ENCODE measurements at regions not wholly inside any gene's neighbourhood (a gene's known extent, or its start where the extent isn't known, plus 50 kb on each side); places are given as distances from the start of the nearest gene placed in this dataset.

DNA sequence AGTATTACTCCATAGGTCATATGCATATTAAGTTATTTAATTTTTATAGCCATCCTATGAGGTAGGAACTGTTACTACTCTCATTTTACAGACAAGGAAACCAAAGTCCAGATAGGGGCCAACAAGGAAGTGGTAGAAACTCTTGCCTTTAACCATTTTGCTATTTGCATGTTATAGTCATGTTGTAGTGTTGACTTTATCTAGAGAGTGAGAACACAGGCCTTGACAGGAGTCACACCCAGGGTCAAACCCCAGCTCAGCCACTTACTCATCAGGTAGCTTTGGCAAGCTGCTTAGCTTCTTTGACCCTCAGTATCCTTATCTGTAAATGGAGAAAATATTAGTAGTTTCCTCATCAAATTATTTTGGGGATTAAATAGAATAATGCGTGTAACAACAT lies 156.2 kb downstream of the CAND1 start:
- no peaks in the 10 kb centered on the region for H3K27me3 ChIP-seq (ENCODE audit: control insufficient read depth, insufficient read depth, low read length, poor library complexity, severe bottlenecking)
- H3K4me3 ChIP-seq (ENCODE audit: insufficient read depth, low read depth, low read length), result no peak overlapping the region
- no peaks in the 10 kb centered on the region for H3K9me3 ChIP-seq (ENCODE audit: control insufficient read depth, low read length)
- WGBS, 2 experiments, result no CpG with 5 or more reads among the region's 1 CpG
- no peak overlapping the region for H3K27ac ChIP-seq (ENCODE audit: insufficient read depth, low read depth, low read length, poor library complexity, severe bottlenecking)
- H3K4me1 ChIP-seq (ENCODE audit: control insufficient read depth, insufficient read depth, low read length), result no peaks in the 10 kb centered on the region
- H3K36me3 ChIP-seq (ENCODE audit: control insufficient read depth, insufficient read depth, low read length), result no peaks in the 10 kb centered on the region

DNA sequence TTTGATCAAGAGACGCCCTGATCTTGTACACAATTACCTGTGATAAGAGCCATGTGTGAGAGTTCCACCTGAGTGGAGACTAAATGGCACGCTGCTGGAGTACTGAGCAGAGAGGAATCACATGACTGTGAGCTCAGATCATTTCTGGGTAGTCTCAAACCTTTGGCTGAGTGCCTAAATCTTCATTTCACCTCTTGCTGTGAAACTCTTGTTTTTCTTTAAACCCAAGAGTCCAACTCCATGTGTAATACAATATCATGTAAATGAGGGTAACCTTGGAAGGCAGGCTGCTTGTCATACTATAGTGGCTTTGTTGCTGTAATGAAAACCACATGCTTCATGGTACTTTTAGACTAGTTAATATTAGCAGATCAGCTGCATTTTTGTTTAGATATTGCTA lies 156.9 kb downstream of the CAND1 start:
- no peak overlapping the region for H3K27ac ChIP-seq (ENCODE audit: insufficient read depth, low read depth, low read length, poor library complexity, severe bottlenecking)
- H3K4me3 ChIP-seq (ENCODE audit: insufficient read depth, low read depth, low read length), result no peak overlapping the region
- no peaks in the 10 kb centered on the region for H3K9me3 ChIP-seq (ENCODE audit: control insufficient read depth, low read length)
- H3K4me1 ChIP-seq (ENCODE audit: control insufficient read depth, insufficient read depth, low read length), result no peaks in the 10 kb centered on the region
- no peaks in the 10 kb centered on the region for H3K36me3 ChIP-seq (ENCODE audit: control insufficient read depth, insufficient read depth, low read length)
- H3K27me3 ChIP-seq (ENCODE audit: control insufficient read depth, insufficient read depth, low read length, poor library complexity, severe bottlenecking), result no peaks in the 10 kb centered on the region
- 83 to 94% methylated on average over 2 of the region's 2 CpGs for WGBS, 2 experiments

DNA sequence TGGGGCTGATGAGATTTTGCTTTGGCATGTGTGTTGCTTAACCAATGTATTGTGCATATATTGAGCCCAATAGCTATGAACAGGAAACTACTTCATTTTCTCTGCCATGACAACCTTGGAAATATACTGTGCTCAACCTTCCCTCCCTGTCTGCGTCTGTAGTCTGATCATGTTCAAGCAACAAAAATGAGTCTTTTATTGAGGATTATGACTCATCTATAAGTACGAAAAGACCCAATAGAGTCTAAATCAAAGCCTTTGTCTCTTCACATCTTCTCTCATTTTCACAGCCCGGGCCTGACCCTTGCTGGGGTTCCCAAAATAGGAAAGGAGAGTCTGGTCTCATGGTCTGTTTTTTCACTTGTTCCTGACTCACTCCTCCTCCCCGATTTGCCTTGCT lies 158.2 kb downstream of the CAND1 start:
- WGBS, 2 experiments, result 94 to 99% methylated on average over 4 of the region's 4 CpGs
- Histone ChIP-seq H3K36me3 (ENCODE audit: control insufficient read depth, insufficient read depth, low read length) (no peaks in the 10 kb centered on the region), H3K9me3 (ENCODE audit: control insufficient read depth, low read length) (no peaks in the 10 kb centered on the region), H3K27me3 (ENCODE audit: control insufficient read depth, insufficient read depth, low read length, poor library complexity, severe bottlenecking) (no peaks in the 10 kb centered on the region), H3K27ac (ENCODE audit: insufficient read depth, low read depth, low read length, poor library complexity, severe bottlenecking) (no peak overlapping the region), H3K4me3 (ENCODE audit: insufficient read depth, low read depth, low read length) (no peak overlapping the region), H3K4me1 (ENCODE audit: control insufficient read depth, insufficient read depth, low read length) (no peaks in the 10 kb centered on the region)

DNA sequence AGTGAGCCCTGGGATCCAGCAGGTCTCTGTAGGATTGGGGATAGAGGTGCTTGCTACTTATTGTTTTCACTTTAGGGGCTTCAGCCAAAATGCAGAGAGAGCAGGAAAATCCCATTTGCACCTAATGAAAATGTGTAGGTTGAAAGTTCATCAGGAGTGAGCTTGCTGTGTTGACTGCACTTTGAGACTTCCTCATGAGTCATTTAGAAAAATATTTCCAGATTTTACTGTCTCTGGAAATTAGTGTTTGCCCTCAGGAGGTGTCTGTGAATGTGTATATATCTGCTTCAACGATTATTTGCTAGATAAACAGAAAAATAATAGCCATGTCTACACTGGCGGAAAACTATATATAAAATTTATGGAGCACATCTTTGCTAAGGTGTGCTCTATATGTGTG lies 159.3 kb downstream of the CAND1 start:
- H3K27ac ChIP-seq (ENCODE audit: insufficient read depth, low read depth, low read length, poor library complexity, severe bottlenecking), result no peak overlapping the region
- no peaks in the 10 kb centered on the region for H3K27me3 ChIP-seq (ENCODE audit: control insufficient read depth, insufficient read depth, low read length, poor library complexity, severe bottlenecking)
- WGBS, 2 experiments, result 100% methylated on average over 1 to 2 of the region's 2 CpGs
- H3K4me3 ChIP-seq (ENCODE audit: insufficient read depth, low read depth, low read length), result no peak overlapping the region
- no peaks in the 10 kb centered on the region for H3K36me3 ChIP-seq (ENCODE audit: control insufficient read depth, insufficient read depth, low read length)
- no peaks in the 10 kb centered on the region for H3K9me3 ChIP-seq (ENCODE audit: control insufficient read depth, low read length)
- H3K4me1 ChIP-seq (ENCODE audit: control insufficient read depth, insufficient read depth, low read length), result no peaks in the 10 kb centered on the region

DNA sequence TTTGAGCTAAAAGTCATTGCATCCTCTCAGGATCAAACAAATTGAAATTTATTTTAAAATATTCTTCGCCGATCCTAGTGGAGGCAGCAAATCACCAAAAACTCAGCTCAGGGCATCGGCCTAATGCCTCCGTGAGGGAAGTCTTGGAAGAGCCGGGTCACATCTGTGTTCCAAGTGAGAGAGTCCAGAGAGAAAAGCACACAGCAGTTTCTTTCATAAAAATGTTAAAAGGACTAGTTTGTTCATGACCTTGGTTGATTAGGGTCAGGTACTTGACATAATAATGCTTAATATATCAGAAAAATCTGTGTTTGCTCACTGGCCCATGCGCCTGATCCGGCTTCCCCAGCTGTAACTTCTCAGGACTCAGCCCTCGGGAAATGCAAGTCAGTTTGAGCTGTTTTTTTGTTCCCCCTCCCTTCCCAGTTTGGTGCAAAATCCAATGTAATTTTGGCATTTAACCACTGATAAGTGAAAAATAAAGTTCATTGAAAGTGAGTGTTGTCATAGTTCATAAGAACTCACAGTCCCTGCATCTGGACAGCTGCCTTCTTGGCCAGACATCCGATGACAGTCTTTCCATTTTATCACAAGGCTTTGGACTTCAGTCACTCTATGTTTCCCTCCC lies 161.7 kb downstream of the CAND1 start:
- 89 to 90% methylated on average over 9 of the region's 9 CpGs for WGBS, 2 experiments
- H3K4me3 ChIP-seq (ENCODE audit: insufficient read depth, low read depth, low read length), result no peak overlapping the region
- no peak overlapping the region for H3K27ac ChIP-seq (ENCODE audit: insufficient read depth, low read depth, low read length, poor library complexity, severe bottlenecking)
- no peaks in the 10 kb centered on the region for H3K36me3 ChIP-seq (ENCODE audit: control insufficient read depth, insufficient read depth, low read length)
- H3K4me1 ChIP-seq (ENCODE audit: control insufficient read depth, insufficient read depth, low read length), result no peaks in the 10 kb centered on the region
- no peaks in the 10 kb centered on the region for H3K27me3 ChIP-seq (ENCODE audit: control insufficient read depth, insufficient read depth, low read length, poor library complexity, severe bottlenecking)
- no peaks in the 10 kb centered on the region for H3K9me3 ChIP-seq (ENCODE audit: control insufficient read depth, low read length)

DNA sequence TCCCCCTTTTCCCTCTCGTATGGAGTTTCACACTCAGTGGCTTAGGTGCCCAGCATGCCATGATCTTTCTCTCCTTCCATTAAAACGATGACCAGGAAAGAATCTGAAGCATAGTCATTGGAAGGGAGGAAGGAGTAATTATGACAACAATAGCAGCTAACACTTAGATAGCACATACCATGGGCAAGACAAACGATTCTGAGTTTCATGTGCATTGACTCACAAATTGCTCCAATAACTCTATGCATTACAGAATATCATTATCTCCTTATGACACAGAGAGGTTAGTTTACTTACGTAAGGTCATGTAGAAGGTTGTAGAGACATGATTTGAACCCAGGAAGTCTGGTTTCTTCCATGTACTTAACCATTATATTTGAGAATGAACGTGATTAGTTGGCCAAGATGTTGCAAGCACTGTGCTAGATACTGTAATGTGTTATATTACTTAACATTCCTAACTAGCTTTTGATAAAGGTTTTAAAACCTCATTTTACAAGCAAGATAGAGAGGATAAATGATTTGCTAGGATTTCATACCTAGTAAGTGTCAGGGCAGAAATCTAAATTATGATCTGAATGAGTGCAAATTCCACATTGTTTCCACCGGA lies 162.4 kb downstream of the CAND1 start:
- whole genome bisulfite sequencing, 2 experiments, result 57 to 75% methylated on average over 3 to 5 of the region's 6 CpGs
- no peak overlapping the region for H3K4me3 ChIP-seq (ENCODE audit: insufficient read depth, low read depth, low read length)
- H3K4me1 ChIP-seq (ENCODE audit: control insufficient read depth, insufficient read depth, low read length), result no peaks in the 10 kb centered on the region
- no peaks in the 10 kb centered on the region for H3K36me3 ChIP-seq (ENCODE audit: control insufficient read depth, insufficient read depth, low read length)
- no peaks in the 10 kb centered on the region for H3K27me3 ChIP-seq (ENCODE audit: control insufficient read depth, insufficient read depth, low read length, poor library complexity, severe bottlenecking)
- H3K9me3 ChIP-seq (ENCODE audit: control insufficient read depth, low read length), result no peaks in the 10 kb centered on the region
- H3K27ac ChIP-seq (ENCODE audit: insufficient read depth, low read depth, low read length, poor library complexity, severe bottlenecking), result no peak overlapping the region

- WGBS, 2 experiments, result 91 to 100% methylated on average over 3 to 6 of the region's 6 CpGs
- H3K27ac ChIP-seq (ENCODE audit: insufficient read depth, low read depth, low read length, poor library complexity, severe bottlenecking), result no peak overlapping the region
These were observed 164.4 kb downstream of the CAND1 start for GRCh38 chr12:67433385-67434175.

DNA sequence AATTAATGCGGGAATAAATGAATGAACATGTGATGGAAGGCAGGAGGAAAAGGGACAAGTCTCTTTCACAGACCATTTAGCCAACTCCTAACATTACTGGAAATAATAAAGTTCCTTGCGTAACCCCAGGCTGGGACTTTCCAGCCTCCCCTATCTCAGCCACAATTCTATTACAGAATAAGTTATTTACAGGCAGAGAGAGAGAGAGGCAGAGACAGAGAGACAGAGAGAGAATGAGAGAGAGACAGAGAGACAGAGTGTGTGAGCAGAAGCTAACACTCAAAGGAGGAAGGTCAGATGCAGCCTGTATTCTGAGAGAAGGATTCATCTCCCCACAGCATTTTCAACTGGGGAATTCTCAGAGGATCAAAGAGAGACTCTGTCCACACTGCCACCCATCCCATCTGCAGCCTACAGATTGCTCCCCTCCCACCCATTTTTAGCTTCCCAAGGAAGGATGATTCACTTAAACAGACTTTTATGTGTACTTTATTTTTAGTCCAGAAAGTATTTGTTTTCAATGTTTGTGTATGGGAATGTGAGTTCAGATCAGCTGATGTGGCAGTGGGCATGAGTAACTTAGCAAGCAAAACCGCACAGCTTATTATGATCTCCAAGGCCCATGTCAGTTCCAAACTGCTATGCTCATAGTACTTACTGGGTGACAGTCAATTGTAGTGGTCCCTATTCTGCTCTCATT lies 165.7 kb downstream of the CAND1 start:
- whole genome bisulfite sequencing, 2 experiments, result 94 to 96% methylated on average over 1 of the region's 3 CpGs
- Histone ChIP-seq H3K36me3 (ENCODE audit: control insufficient read depth, insufficient read depth, low read length) (no peaks in the 10 kb centered on the region), H3K4me3 (ENCODE audit: insufficient read depth, low read depth, low read length) (no peak overlapping the region), H3K27ac (ENCODE audit: insufficient read depth, low read depth, low read length, poor library complexity, severe bottlenecking) (no peak overlapping the region), H3K9me3 (ENCODE audit: control insufficient read depth, low read length) (no peaks in the 10 kb centered on the region), H3K27me3 (ENCODE audit: control insufficient read depth, insufficient read depth, low read length, poor library complexity, severe bottlenecking) (no peaks in the 10 kb centered on the region), H3K4me1 (ENCODE audit: control insufficient read depth, insufficient read depth, low read length) (no peaks in the 10 kb centered on the region)

More at GRCh38 chr12:67433385-67434175, 164.4 kb downstream of the CAND1 start:
- no peak overlapping the region for H3K4me3 ChIP-seq (ENCODE audit: insufficient read depth, low read depth, low read length)
- H3K36me3 ChIP-seq (ENCODE audit: control insufficient read depth, insufficient read depth, low read length), result no peaks in the 10 kb centered on the region
- H3K9me3 ChIP-seq (ENCODE audit: control insufficient read depth, low read length), result no peaks in the 10 kb centered on the region
- H3K27me3 ChIP-seq (ENCODE audit: control insufficient read depth, insufficient read depth, low read length, poor library complexity, severe bottlenecking), result no peaks in the 10 kb centered on the region
- H3K4me1 ChIP-seq (ENCODE audit: control insufficient read depth, insufficient read depth, low read length), result no peaks in the 10 kb centered on the region

GRCh38 chr12:67436230-67436629 lies 167.1 kb downstream of the CAND1 start:
- no peaks in the 10 kb centered on the region for H3K4me1 ChIP-seq (ENCODE audit: control insufficient read depth, insufficient read depth, low read length)
- no peaks in the 10 kb centered on the region for H3K27me3 ChIP-seq (ENCODE audit: control insufficient read depth, insufficient read depth, low read length, poor library complexity, severe bottlenecking)
- 86 to 89% methylated on average over 1 of the region's 2 CpGs for WGBS, 2 experiments
- H3K27ac ChIP-seq (ENCODE audit: insufficient read depth, low read depth, low read length, poor library complexity, severe bottlenecking), result no peak overlapping the region
- H3K4me3 ChIP-seq (ENCODE audit: insufficient read depth, low read depth, low read length), result no peak overlapping the region
- H3K9me3 ChIP-seq (ENCODE audit: control insufficient read depth, low read length), result no peaks in the 10 kb centered on the region
- no peaks in the 10 kb centered on the region for H3K36me3 ChIP-seq (ENCODE audit: control insufficient read depth, insufficient read depth, low read length)

GRCh38 chr12:67437011-67437410 lies 167.9 kb downstream of the CAND1 start:
- Histone ChIP-seq H3K27ac (ENCODE audit: insufficient read depth, low read depth, low read length, poor library complexity, severe bottlenecking) (no peak overlapping the region), H3K9me3 (ENCODE audit: control insufficient read depth, low read length) (no peaks in the 10 kb centered on the region)
- WGBS, 2 experiments, result 92 to 100% methylated on average over 2 of the region's 2 CpGs

More at GRCh38 chr12:67437011-67437410, 167.9 kb downstream of the CAND1 start:
- Histone ChIP-seq H3K36me3 (ENCODE audit: control insufficient read depth, insufficient read depth, low read length) (no peaks in the 10 kb centered on the region), H3K4me1 (ENCODE audit: control insufficient read depth, insufficient read depth, low read length) (no peaks in the 10 kb centered on the region), H3K4me3 (ENCODE audit: insufficient read depth, low read depth, low read length) (no peak overlapping the region), H3K27me3 (ENCODE audit: control insufficient read depth, insufficient read depth, low read length, poor library complexity, severe bottlenecking) (no peaks in the 10 kb centered on the region)
